A549 (cell line): ENCODE measurements at regions not wholly inside any gene's neighbourhood (a gene's known extent, or its start where the extent isn't known, plus 50 kb on each side); places are given as distances from the start of the nearest gene placed in this dataset.

Experiments
- BHLHE40 ChIP-seq: IDR thresholded peaks from 2 replicates; pipeline ENCODE4 v1.6.1; 2012; ENCODE audit warnings: low read depth, low read length, inconsistent platforms
- CHD2 ChIP-seq: fragments of 150-350 bp; IDR thresholded peaks from 2 replicates; pipeline ENCODE4 v1.6.1; 2014; ENCODE audit warnings: low read length; ENCODE audit not compliant: partially characterized antibody
- CHD4 ChIP-seq: fragments of 200-600 bp; sonication (generic); IDR thresholded peaks from 2 replicates; pipeline ENCODE4 v1.6.1; 2016; ENCODE audit warnings: antibody characterized with exemption, mild to moderate bottlenecking, borderline replicate concordance
- JUN ChIP-seq, 2 experiments: fragments of >200 bp; sonication (Bioruptor Twin); formaldehyde crosslinking; IDR thresholded peaks; 2 replicates in 1 of 2; 3 replicates in 1 of 2; pipeline ENCODE4 v1.6.1; 2016 to 2017
- MAZ ChIP-seq: fragments of 150-350 bp; IDR thresholded peaks from 2 replicates; pipeline ENCODE4 v1.6.1; 2014; ENCODE audit warnings: antibody characterized with exemption, low read depth, low read length, borderline replicate concordance
- POLR2A ChIP-seq: IDR thresholded peaks from 2 replicates; pipeline ENCODE4 v1.6.1; 2012; ENCODE audit warnings: mild to moderate bottlenecking, low read length
- RNF2 ChIP-seq: fragments of 200-600 bp; sonication (generic); IDR thresholded peaks from 2 replicates; pipeline ENCODE4 v1.6.1; 2016; ENCODE audit warnings: low read depth, mild to moderate bottlenecking, antibody characterized with exemption, moderate library complexity, borderline replicate concordance
- SMC3 ChIP-seq: fragments of >200 bp; sonication (Bioruptor Twin); formaldehyde crosslinking; IDR thresholded peaks from 3 replicates; pipeline ENCODE4 v1.6.1; 2018; ENCODE audit warnings: inconsistent platforms
- TP53 ChIP-seq: fragments of 250-450 bp; sonication (Bioruptor Pico); IDR thresholded peaks from 2 replicates; pipeline ENCODE4 v1.5.0; 2021; ENCODE audit warnings: mild to moderate bottlenecking, moderate library complexity
- TF ChIP-seq, protein P1 (sequence below): fragments of >200 bp; sonication (Bioruptor Twin); formaldehyde crosslinking; IDR thresholded peaks from 3 replicates; pipeline ENCODE4 v1.5.1; 2016
- TF ChIP-seq, protein P2 (sequence below): fragments of 250-450 bp; sonication (Bioruptor Pico); IDR thresholded peaks from 2 replicates; pipeline ENCODE4 v1.5.0; 2021; ENCODE audit warnings: mild to moderate bottlenecking, moderate library complexity, borderline replicate concordance

- TF ChIP-seq, protein P1, sequence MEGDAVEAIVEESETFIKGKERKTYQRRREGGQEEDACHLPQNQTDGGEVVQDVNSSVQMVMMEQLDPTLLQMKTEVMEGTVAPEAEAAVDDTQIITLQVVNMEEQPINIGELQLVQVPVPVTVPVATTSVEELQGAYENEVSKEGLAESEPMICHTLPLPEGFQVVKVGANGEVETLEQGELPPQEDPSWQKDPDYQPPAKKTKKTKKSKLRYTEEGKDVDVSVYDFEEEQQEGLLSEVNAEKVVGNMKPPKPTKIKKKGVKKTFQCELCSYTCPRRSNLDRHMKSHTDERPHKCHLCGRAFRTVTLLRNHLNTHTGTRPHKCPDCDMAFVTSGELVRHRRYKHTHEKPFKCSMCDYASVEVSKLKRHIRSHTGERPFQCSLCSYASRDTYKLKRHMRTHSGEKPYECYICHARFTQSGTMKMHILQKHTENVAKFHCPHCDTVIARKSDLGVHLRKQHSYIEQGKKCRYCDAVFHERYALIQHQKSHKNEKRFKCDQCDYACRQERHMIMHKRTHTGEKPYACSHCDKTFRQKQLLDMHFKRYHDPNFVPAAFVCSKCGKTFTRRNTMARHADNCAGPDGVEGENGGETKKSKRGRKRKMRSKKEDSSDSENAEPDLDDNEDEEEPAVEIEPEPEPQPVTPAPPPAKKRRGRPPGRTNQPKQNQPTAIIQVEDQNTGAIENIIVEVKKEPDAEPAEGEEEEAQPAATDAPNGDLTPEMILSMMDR: no peak
- TF ChIP-seq POLR2A: no peak
- TF ChIP-seq TP53 (CRISPR knock-in tag): no peak
- TF ChIP-seq JUN (IDR thresholded peaks at IDR 0.05): no peak
- TF ChIP-seq CHD4: no peak
- no peak for TF ChIP-seq BHLHE40
- TF ChIP-seq RNF2: no peak
- TF ChIP-seq, protein P2, sequence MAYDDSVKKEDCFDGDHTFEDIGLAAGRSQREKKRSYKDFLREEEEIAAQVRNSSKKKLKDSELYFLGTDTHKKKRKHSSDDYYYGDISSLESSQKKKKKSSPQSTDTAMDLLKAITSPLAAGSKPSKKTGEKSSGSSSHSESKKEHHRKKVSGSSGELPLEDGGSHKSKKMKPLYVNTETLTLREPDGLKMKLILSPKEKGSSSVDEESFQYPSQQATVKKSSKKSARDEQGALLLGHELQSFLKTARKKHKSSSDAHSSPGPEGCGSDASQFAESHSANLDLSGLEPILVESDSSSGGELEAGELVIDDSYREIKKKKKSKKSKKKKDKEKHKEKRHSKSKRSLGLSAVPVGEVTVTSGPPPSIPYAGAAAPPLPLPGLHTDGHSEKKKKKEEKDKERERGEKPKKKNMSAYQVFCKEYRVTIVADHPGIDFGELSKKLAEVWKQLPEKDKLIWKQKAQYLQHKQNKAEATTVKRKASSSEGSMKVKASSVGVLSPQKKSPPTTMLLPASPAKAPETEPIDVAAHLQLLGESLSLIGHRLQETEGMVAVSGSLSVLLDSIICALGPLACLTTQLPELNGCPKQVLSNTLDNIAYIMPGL (CRISPR knock-in tag): no peak
- no peak for TF ChIP-seq MAZ
- no peak for TF ChIP-seq CHD2
- TF ChIP-seq SMC3: no peak
These were observed 677.0 kb downstream of the PLOD2 start for GRCh38 chr3:145483992-145484391.
